ENCODE measurements at regions not wholly inside any gene's neighbourhood (a gene's known extent, or its start where the extent isn't known, plus 50 kb on each side); places are given as distances from the start of the nearest gene placed in this dataset.

DNA sequence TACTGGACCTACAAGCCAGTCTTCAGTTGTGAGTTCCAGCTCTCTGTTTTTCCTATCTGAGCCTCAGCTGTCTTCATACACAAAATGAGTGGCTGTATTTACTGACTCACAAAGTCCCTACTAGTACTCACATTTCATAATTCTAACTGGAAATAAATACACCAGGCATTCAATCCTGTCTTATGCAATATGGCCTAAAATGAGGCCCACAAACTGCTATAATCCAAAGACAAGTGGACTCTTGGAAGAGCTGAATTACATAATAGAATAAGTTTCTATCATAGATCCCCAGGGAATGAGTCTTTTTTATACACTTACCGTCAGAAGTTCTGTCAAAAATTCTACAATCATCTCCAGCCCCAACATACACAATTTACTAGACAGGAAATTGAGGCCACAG, 211.9 kb downstream of the LRRN1 start:
- no peak overlapping the region for H3K27ac ChIP-seq
- no peak for DNase-seq
- WGBS, 2 donors, result 40 to 47% methylated on average over 1 of the region's 1 CpG
- H3K4me1 ChIP-seq, result no peaks in the 10 kb centered on the region
- H3K27me3 ChIP-seq, result no peaks in the 10 kb centered on the region
- TF ChIP-seq, protein P1, sequence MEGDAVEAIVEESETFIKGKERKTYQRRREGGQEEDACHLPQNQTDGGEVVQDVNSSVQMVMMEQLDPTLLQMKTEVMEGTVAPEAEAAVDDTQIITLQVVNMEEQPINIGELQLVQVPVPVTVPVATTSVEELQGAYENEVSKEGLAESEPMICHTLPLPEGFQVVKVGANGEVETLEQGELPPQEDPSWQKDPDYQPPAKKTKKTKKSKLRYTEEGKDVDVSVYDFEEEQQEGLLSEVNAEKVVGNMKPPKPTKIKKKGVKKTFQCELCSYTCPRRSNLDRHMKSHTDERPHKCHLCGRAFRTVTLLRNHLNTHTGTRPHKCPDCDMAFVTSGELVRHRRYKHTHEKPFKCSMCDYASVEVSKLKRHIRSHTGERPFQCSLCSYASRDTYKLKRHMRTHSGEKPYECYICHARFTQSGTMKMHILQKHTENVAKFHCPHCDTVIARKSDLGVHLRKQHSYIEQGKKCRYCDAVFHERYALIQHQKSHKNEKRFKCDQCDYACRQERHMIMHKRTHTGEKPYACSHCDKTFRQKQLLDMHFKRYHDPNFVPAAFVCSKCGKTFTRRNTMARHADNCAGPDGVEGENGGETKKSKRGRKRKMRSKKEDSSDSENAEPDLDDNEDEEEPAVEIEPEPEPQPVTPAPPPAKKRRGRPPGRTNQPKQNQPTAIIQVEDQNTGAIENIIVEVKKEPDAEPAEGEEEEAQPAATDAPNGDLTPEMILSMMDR (IDR thresholded peaks at IDR 0.05), result no peak
- intact Hi-C loops (cut with DNase I), result no loop called here
- no peak overlapping the region for H3K4me3 ChIP-seq
- H3K36me3 ChIP-seq, result no peaks in the 10 kb centered on the region
- no peaks in the 10 kb centered on the region for H3K9me3 ChIP-seq
- ATAC-seq, result no peak

GRCh38 chr3:4015426-4015825, 216.2 kb downstream of the LRRN1 start:
- intact Hi-C loops (cut with DNase I), result loop anchor here in 1 of 10 donors (5.0 kb wide), 1 partner anchor 1273 kb away; no protein-coding TSS in a partner anchor
- H3K36me3 ChIP-seq, result no peaks in the 10 kb centered on the region
- WGBS, 2 donors, result 75 to 78% methylated on average over 2 of the region's 2 CpGs
- no peaks in the 10 kb centered on the region for H3K4me1 ChIP-seq
- TF ChIP-seq, protein P1 (IDR thresholded peaks at IDR 0.05), result no peak
- H3K27me3 ChIP-seq, result no peaks in the 10 kb centered on the region
- peaks cover 0 to 18% (median 0%) of the 10 kb centered on the region in 11 donors for H3K9me3 ChIP-seq
- no peak for DNase-seq
- no peak overlapping the region for H3K27ac ChIP-seq
- no peak overlapping the region for H3K4me3 ChIP-seq
- no peak for ATAC-seq

DNA sequence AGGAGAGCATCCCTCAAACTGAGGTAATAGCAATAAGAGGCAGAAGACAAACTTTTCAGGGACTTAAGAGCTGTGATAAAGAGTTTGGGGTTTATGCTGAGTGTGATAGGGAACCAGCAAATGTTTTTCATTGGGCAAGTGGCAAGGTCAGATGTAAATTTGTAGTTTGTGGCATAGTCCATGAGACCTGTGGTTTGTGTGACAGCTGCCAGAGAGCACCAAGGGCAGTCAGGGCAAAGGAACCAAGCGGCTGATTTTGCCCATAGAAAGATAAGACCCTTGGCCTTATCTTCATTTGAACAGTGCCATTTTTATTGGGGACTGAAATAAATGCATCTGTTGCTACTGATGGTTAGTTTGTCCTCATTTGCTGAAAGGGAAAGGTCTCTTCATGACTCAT, 220.3 kb downstream of the LRRN1 start:
- WGBS, 2 donors, result 18 to 48% methylated on average over 1 of the region's 1 CpG
- peaks cover 0 to 18% (median 0%) of the 10 kb centered on the region in 11 donors for H3K9me3 ChIP-seq
- intact Hi-C loops (cut with DNase I), result loop anchor here in 1 of 10 donors (5.0 kb wide), 1 partner anchor 1277 kb away; no protein-coding TSS in a partner anchor

GRCh38 chr3:4021162-4021561, 221.9 kb downstream of the LRRN1 start:
- intact Hi-C loops (cut with DNase I), result no loop called here
- Histone ChIP-seq H3K4me3 (no peak overlapping the region), H3K27me3 (no peaks in the 10 kb centered on the region), H3K36me3 (no peaks in the 10 kb centered on the region), H3K27ac (no peak overlapping the region), H3K9me3 (peaks cover 0 to 18% (median 0%) of the 10 kb centered on the region in 11 donors), H3K4me1 (no peaks in the 10 kb centered on the region)
- TF ChIP-seq, protein P1 (IDR thresholded peaks at IDR 0.05), result no peak
- WGBS, 2 donors, result 17 to 22% methylated on average over 1 of the region's 1 CpG
- ATAC-seq (no peak), DNase-seq (no peak)

More for the DNA sequence above, 220.3 kb downstream of the LRRN1 start:
- Histone ChIP-seq H3K36me3 (no peaks in the 10 kb centered on the region), H3K27ac (no peak overlapping the region), H3K4me1 (no peaks in the 10 kb centered on the region), H3K27me3 (no peaks in the 10 kb centered on the region), H3K4me3 (no peak overlapping the region)
- ATAC-seq (no peak), DNase-seq (no peak)
- TF ChIP-seq, protein P1 (IDR thresholded peaks at IDR 0.05), result no peak
